SIG-M5 treated with dmso at 0.1 percent for 504 hours (cell line): ENCODE measurements at regions not wholly inside any gene's neighbourhood (a gene's known extent, or its start where the extent isn't known, plus 50 kb on each side); places are given as distances from the start of the nearest gene placed in this dataset.
"Not testable (repeated sequence)": the region's sequence is repeated elsewhere in the genome, so short reads cannot be mapped to it uniquely, and the experiment has no call there.

Experiments used
- DNase-seq: peaks from one replicate; lab custom pipeline; 2025; ENCODE audit not compliant: unreplicated experiment; lab: John Stamatoyannopoulos, UW

DNA sequence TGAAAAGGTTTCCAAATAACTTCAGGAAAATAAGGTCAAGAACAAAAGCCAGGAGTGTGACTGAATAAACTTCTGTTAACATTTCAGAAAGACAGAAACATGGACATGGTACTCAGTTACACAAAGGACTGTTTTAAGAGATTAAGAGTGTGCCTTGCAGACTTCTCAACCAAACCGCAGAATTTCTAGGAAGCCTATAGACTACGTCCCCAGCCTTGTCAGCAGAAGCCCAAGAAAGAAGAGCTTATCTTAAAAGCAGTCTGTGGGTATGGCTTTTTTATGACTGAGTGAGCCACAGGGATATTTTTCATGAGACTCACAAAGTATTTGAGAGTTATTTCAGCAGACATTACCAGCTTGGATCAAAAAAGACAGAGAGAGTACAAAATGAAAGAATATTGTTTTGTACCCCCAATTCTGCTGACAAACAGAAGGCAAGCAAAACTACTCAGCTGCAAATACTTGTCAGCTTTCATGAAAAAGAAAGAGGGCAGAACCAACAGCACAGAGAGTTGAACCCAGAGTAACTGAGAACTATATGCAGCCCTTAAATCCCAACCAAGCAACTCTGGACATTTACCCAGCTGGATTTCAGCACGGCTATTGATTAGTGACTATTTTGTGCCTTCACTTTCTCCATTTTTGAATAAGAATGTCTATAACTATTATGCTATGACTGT is 711.0 kb upstream of the CTNND2 start:
- DNase-seq, result no peak

- DNase-seq, result no peak
Observed at GRCh38 chr5:12614608-12615007, 710.4 kb upstream of the CTNND2 start.

GRCh38 chr5:12611132-12611531 is 706.9 kb upstream of the CTNND2 start:
- no peak for DNase-seq

- DNase-seq, result not testable (repeated sequence)
Observed at GRCh38 chr5:12607817-12608216, 703.6 kb upstream of the CTNND2 start.

- DNase-seq, result no peak
Observed at GRCh38 chr5:12592228-12592627, 688.0 kb upstream of the CTNND2 start.

DNA sequence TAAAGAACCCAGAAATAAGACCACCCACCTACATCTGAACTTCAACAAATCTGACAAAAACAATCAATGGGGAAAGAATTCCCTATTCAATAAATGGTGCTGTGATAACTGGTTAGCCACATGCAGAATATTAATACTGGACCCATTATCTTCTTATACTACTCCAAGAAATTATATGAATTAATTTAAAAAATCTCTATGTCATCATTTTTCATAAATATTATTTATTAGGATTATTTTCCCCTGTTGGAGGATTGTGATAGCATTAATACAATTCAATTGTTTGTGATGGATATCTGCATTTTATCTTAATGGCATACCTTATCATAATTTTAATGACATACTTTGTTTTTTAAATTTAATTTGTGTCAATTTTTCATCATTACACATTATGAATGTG is 682.2 kb upstream of the CTNND2 start:
- no peak for DNase-seq

- DNase-seq, result not testable (repeated sequence)
Observed at GRCh38 chr5:12578803-12579202, 674.6 kb upstream of the CTNND2 start.

DNA sequence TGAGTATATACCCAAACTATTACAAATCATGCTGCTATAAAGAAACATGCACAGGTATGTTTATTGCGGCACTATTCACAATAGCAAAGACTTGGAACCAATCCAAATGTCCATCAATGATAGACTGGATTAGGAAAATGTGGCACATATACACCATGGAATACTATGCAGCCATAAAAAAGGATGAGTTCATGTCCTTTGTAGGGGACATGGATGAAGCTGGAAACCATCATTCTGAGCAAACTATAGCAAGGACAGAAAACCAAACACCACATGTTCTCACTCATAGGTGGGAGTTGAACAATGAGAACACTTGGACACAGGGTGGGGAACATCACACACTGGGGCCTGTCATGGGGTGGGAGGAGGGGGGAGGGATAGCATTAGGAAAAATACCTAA is 672.7 kb upstream of the CTNND2 start:
- not testable (repeated sequence) for DNase-seq

DNA sequence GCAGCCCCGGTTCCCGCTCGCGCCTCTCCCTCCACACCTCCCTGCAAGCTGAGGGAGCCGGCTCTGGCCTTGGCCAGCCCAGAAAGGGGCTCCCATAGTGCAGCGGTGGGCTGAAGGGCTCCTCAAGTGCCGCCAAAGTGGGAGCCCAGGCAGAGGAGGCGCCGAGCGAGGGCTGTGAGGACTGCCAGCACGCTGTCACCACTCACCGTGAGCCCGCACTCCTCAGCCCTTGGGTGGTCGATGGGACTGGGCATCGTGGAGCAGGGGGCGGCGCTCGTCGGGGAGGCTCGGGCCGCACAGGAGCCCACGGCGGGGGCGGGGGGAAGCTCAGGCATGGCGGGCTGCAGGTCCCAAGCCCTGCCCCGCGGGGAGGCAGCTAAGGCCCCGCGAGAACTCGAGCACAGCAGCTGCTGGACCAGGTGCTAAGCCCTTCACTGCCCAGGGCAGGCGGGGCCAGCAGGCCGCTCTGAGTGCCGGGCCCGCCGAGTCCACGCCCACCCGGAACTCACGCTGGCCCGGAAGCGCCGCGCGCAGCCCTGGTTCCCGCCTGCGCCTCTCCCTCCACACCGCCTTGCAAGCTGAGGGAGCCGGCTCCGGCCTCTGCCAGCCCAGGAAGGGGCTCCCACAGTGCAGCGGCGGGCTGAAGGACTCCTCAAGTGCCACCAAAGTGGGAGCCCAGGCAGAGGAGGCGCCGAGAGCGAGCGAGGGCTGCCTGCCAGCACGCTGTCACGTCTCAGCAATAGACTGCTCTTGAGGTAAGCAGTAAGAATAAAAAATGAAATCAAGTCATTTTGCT is 670.2 kb upstream of the CTNND2 start:
- DNase-seq, result not testable (repeated sequence)

- not testable (repeated sequence) for DNase-seq
Observed at GRCh38 chr5:12573916-12574297, 669.7 kb upstream of the CTNND2 start.

DNA sequence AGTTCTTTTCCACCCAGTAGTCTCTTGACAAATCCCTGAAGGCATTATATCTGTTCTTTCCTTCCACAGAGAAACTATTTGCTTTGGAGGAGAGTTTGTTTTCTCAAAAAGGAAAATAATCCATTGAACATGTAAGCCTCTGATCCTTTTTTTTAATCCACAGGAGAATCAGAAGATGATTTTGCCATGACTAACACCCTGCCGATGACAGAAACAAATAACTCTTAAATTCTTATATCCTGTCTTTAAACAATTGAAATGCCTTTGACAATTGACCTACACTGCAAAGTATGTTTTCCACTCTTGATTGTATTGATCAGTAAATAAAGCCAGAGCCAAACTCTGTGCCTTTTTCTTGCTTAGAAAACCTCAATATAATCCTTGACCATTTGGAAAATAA is 666.4 kb upstream of the CTNND2 start:
- no peak for DNase-seq

- no peak for DNase-seq
Observed at GRCh38 chr5:12566441-12566840, 662.2 kb upstream of the CTNND2 start.

GRCh38 chr5:12557012-12557411 is 652.8 kb upstream of the CTNND2 start:
- no peak for DNase-seq

DNA sequence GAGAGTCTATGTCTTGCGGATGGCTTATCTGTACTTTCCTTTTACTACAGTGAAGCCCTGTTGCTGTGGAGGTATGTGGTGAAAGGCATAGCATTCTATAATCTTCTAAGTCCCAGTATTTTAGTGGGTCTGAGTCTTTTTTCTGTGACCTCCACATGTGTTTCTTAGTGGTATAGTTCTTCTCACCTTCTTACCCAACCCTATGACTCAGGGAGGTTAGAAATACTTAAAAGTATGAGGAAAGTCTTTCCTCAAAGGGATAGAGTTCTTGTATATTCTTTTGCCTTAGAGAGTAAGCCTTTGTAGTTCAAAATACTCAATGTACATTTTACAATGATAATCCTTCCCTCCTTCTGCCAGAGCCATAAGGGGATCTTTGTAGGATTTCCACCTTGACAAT is 621.9 kb upstream of the CTNND2 start:
- DNase-seq, result no peak

DNA sequence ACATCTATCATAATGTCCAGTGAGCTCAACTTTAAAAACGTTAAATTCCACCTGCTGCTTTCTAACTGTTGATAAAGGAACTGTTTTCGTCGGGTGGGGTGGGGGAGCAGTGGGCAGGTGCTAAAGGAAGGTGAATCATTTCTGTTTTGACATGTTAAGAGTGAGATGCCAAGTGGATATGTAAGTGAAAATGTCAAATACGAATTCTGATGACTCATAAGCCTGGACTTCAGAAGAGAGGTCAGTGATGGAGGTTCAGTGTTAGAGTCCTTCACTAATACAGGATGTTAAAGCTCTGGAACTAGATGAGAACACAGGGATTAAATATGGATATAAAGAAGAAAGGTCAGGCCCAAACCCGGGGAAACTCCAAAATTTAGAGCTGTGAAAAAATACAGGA is 617.9 kb upstream of the CTNND2 start:
- no peak for DNase-seq

- DNase-seq, result not testable (repeated sequence)
Observed at GRCh38 chr5:12504983-12505382, 600.7 kb upstream of the CTNND2 start.

DNA sequence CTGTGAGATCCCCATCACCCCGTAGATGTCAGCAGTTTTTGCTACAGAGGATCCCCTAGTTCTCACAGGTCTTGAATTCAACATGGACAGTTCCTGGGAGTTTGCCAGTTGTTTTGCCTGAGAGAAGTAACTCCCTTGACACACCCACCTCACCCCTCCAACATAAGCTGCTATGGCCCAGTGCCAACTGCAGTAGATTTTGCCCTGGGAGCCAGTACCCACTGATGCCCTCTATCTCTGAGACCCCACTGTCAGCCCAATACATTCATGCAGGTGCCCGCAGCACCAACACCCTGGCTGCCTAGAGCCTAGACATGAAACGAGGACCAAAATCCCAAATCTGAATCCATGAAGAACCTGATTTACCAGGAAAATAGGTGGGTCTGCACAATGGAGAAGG is 583.9 kb upstream of the CTNND2 start:
- no peak for DNase-seq

- DNase-seq, result no peak
Observed at GRCh38 chr5:12480487-12480886, 576.2 kb upstream of the CTNND2 start.

- DNase-seq, result no peak
Observed at GRCh38 chr5:12477554-12477953, 573.3 kb upstream of the CTNND2 start.

- DNase-seq, result no peak
Observed at GRCh38 chr5:12467799-12468198, 563.6 kb upstream of the CTNND2 start.

DNA sequence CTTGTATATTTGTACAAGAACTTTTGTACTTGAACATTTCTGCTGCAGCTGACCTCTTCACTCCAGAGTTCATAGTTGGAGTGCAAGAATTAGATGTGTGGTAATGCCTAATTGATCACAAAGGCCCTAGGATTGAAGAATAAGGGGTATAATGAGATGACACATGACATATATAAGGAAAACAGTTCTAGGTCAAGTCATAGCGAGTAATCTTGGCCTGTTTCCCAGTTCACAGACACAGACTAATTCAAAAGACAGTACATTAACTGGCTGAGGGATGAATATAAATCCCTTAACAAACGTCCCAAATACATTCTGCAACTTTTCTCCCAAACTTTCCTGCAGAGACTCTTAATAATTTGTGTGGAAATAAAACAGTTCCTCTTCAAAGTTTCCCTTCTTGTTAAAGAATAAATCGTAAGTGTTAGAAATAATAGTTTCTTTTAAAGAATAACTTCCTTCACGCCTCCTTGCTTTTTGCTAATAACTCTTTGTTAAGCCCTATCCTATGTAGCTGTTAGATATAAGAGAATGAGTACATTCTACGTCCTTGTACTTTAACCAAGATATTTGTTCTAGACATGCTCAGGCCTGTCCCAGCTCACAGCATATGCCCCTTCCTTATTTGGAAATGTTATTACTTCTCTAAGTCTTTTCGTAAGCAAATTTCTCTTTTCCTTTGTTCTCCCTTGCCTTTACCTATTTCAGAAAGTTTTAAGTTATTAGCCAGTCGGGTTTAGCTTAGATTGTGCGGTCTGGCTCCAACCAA is 556.4 kb upstream of the CTNND2 start:
- DNase-seq, result no peak

- no peak for DNase-seq
Observed at GRCh38 chr5:12459326-12459725, 555.1 kb upstream of the CTNND2 start.
